Cardiac muscle cell (in vitro differentiated cells and primary cell): ENCODE measurements at regions not wholly inside any gene's neighbourhood (a gene's known extent, or its start where the extent isn't known, plus 50 kb on each side); places are given as distances from the start of the nearest gene placed in this dataset.
A peak's percentile ranks its signal among the peaks of the same experiment; 100 is the strongest.
"Not testable (repeated sequence)": the region's sequence is repeated elsewhere in the genome, so short reads cannot be mapped to it uniquely, and the experiment has no call there.

Source experiments
- DNase-seq, 2 donors: peaks; one replicate each; pipeline versions ENCODE4 v3.0.0 to v3.0.0-alpha.2; 2010 to 2017; ENCODE audit warnings: low read depth in 1 of 2, low spot score in 1 of 2
- H3K27ac ChIP-seq: fragments of 200-600 bp; sonication (generic); 2 replicates; pipeline ENCODE4 v1.5.1; 2016
- H3K27me3 ChIP-seq: fragments of 200-600 bp; sonication (generic); 2 replicates; pipeline ENCODE4 v1.6.0; 2016; ENCODE audit warnings: control low read depth
- H3K36me3 ChIP-seq: fragments of 200-600 bp; sonication (generic); 2 replicates; pipeline ENCODE4 v1.5.1; 2016; ENCODE audit warnings: control low read depth
- H3K4me1 ChIP-seq: fragments of 200-600 bp; sonication (generic); 2 replicates; pipeline ENCODE4 v1.8.1; 2017; ENCODE audit warnings: low read depth, mild to moderate bottlenecking, mixed run types
- H3K4me3 ChIP-seq: fragments of 200-600 bp; sonication (generic); 2 replicates; pipeline ENCODE4 v1.5.1; 2016; ENCODE audit warnings: mild to moderate bottlenecking
- H3K9me3 ChIP-seq: fragments of 200-600 bp; sonication (generic); 2 replicates; pipeline ENCODE4 v1.5.1; 2017; ENCODE audit warnings: low read depth, mild to moderate bottlenecking, control low read depth
- CTCF ChIP-seq: IDR thresholded peaks from 2 replicates; pipeline ENCODE4 v1.5.1; 2012; ENCODE audit warnings: low read depth, mild to moderate bottlenecking, low read length

- no peaks in the 10 kb centered on the region for H3K27me3 ChIP-seq
- TF ChIP-seq CTCF: no peak
- H3K9me3 ChIP-seq: no peaks in the 10 kb centered on the region
- peak in 1 of 2 donors; percentile 1 for DNase-seq
- H3K4me1 ChIP-seq: no peaks in the 10 kb centered on the region
- no peaks in the 10 kb centered on the region for H3K36me3 ChIP-seq
- H3K27ac ChIP-seq: no peak overlapping the region
- H3K4me3 ChIP-seq: no peak overlapping the region
Observed at GRCh38 chr1:199490769-199491527, 536.6 kb upstream of the NR5A2 start.

GRCh38 chr1:199495432-199495831, 532.1 kb upstream of the NR5A2 start:
- no peak for DNase-seq
- TF ChIP-seq CTCF: no peak
- H3K9me3 ChIP-seq: no peaks in the 10 kb centered on the region
- H3K27me3 ChIP-seq: no peaks in the 10 kb centered on the region
- no peaks in the 10 kb centered on the region for H3K36me3 ChIP-seq
- H3K4me1 ChIP-seq: no peaks in the 10 kb centered on the region
- no peak overlapping the region for H3K4me3 ChIP-seq
- H3K27ac ChIP-seq: no peak overlapping the region

DNA sequence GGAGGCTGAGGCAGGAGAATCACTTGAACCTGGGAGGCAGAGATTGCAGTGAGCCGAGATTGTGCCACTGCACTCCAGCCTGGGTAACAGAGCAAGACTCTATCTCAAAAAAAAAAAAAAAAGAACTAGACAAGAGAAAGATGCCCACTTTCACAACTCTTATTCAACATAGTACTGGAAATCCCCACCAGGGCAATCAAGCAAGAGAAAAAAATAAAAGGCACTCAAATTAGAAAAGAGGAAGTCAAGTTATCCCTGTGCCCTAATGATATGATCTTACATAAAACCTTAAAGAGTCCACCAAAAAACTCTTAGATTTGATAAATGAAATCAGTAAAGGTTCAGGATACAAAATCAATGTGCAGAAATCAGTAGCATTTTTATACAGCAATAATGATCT, 528.7 kb upstream of the NR5A2 start:
- not testable (repeated sequence) for H3K4me3 ChIP-seq, H3K9me3 ChIP-seq, H3K27me3 ChIP-seq, H3K36me3 ChIP-seq, H3K4me1 ChIP-seq, DNase-seq, H3K27ac ChIP-seq

GRCh38 chr1:199508072-199508471, 519.4 kb upstream of the NR5A2 start:
- H3K4me1 ChIP-seq: peaks cover 18% of the 10 kb centered on the region
- H3K36me3 ChIP-seq: no peaks in the 10 kb centered on the region
- TF ChIP-seq CTCF: no peak

GRCh38 chr1:199508653-199509052, 518.9 kb upstream of the NR5A2 start:
- Histone ChIP-seq H3K9me3 (no peaks in the 10 kb centered on the region), H3K36me3 (no peaks in the 10 kb centered on the region), H3K27me3 (peaks cover 30% of the 10 kb centered on the region), H3K4me3 (no peak overlapping the region), H3K4me1 (peaks cover 18% of the 10 kb centered on the region), H3K27ac (no peak overlapping the region)
- DNase-seq: no peak
- TF ChIP-seq CTCF: no peak

More at GRCh38 chr1:199508072-199508471, 519.4 kb upstream of the NR5A2 start:
- DNase-seq: peak; percentile 42 to 46
- Histone ChIP-seq H3K27me3 (peaks cover 30% of the 10 kb centered on the region), H3K4me3 (no peak overlapping the region), H3K9me3 (no peaks in the 10 kb centered on the region), H3K27ac (no peak overlapping the region)

- H3K27me3 ChIP-seq: peaks cover 24% of the 10 kb centered on the region
- no peak for TF ChIP-seq CTCF
- H3K9me3 ChIP-seq: no peaks in the 10 kb centered on the region
- no peak overlapping the region for H3K27ac ChIP-seq
- no peak overlapping the region for H3K4me3 ChIP-seq
- H3K36me3 ChIP-seq: no peaks in the 10 kb centered on the region
- peaks cover 18% of the 10 kb centered on the region for H3K4me1 ChIP-seq
- no peak for DNase-seq
Observed at GRCh38 chr1:199509456-199509855, 518.1 kb upstream of the NR5A2 start.
